ENCODE measurements at regions not wholly inside any gene's neighbourhood (a gene's known extent, or its start where the extent isn't known, plus 50 kb on each side); places are given as distances from the start of the nearest gene placed in this dataset.
"Not testable (repeated sequence)": the region's sequence is repeated elsewhere in the genome, so short reads cannot be mapped to it uniquely, and the experiment has no call there.

DNA sequence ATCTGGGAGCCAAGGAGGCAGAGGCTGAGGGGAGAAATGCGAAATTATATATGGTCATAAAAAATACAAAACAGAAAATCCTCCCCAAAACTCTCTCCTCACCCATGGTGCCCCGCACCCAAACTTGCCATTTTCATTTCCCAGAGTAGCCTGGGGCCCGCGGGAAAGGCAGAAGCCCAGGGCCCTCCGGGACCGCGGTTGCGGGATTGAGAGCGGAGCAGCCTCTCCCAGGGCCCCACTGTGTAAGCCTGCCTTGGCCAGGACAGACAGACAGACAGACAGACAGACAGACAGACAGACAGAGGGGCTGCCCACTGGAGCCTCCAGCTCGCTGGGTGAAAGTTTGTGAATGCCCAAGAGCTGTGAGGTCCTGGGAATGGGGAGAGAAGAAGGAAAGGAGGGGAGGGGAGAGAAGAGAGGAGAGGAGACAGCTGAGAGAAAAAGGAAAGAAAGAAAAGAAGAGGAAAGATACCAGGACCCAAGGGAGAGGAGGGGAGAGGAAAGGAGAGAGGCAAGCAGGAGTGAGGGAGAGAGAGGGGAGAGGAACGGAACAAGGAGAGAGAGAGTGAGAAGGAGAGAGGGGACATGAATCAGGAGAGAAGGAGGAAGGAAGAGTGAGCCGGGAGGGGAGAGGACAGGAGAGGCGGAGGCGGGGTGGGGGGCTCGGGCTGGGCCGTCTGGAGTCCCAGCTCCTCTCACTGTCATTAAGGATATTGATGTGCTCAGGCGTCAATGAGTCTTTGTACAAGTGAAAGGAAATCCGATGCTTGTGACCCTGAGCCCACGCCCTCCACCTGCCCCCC is 69.3 kb upstream of the CASZ1 start:
- DNase-seq: no peak
- intact Hi-C loops (cut with micrococcal nuclease): loop anchor here (10.0 kb wide), 1 partner anchor 351 kb away; no protein-coding TSS in a partner anchor
- ATAC-seq: no peak

DNA sequence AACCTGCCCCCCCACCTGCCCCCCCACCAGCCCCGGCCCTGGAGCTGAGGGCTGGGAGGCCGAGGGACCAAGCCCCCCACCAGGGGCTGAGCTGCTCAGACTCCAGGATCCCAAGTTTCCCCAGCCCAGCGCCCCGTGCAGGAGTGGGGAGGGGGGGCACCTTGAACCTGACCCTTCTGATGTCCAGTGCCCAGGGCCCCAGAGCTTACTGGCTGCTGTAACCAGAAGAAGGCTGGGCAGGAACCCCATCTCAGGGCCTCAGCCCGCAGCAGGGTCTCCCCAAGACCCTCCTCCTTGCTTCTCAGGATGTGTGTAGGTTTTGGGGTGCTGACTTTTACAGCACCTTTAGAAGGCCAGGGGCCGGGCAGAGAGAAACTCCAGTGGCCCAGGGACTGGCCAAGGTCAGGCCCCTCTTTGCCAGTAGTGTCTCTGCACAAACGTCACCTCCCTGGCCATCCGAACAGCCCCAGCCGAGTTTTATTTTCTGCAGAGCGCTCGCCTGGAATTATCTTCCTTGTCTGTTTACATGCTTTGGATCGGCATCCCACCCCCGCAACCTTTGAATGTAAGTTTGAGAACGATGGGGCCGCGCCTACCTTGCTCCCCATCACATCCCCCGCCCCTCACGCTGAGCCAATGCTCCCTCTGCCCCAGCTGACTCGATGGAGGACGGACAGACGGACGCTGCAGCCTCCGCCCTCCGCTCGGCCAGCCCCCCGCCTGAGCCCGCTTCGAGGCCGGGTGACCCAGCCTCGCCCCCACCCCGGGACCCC is 70.1 kb upstream of the CASZ1 start:
- peak; percentile 33 for ATAC-seq
- intact Hi-C loops (cut with micrococcal nuclease): loop anchor here (10.0 kb wide), 1 partner anchor 352 kb away; no protein-coding TSS in a partner anchor
- peak; percentile 38 for DNase-seq

DNA sequence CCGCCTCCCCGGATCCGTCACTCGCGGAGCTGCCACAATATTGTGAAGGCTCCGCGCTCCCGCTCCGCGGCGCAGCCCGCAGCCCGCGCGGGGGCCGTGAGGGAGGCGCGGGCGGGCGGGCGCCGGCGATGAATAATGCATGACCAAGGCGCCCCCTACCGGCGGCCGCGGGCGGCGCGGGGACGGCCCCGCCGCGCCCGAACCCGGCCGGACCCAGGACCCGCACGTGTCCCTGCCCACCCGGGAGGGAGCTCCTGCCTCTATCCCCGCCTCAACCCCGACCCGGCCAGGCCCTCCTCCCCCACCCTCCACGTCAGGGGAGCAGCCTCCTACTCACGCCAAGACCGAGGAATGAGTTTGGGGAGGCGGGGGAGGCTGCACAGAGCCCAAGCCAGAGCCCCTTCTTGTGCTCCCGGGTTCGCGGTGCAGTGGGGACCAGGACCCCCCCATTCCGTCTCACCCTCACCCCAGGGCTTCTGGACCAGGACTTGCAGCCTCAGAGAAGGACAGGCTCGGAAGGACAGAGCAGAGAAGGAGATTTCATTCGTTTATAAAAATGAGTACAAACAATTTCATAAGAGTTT is 70.8 kb upstream of the CASZ1 start:
- intact Hi-C loops (cut with micrococcal nuclease): loop anchor here (10.0 kb wide), 1 partner anchor 352 kb away; no protein-coding TSS in a partner anchor
- ATAC-seq (peak; percentile 80), DNase-seq (peak; percentile 85)

DNA sequence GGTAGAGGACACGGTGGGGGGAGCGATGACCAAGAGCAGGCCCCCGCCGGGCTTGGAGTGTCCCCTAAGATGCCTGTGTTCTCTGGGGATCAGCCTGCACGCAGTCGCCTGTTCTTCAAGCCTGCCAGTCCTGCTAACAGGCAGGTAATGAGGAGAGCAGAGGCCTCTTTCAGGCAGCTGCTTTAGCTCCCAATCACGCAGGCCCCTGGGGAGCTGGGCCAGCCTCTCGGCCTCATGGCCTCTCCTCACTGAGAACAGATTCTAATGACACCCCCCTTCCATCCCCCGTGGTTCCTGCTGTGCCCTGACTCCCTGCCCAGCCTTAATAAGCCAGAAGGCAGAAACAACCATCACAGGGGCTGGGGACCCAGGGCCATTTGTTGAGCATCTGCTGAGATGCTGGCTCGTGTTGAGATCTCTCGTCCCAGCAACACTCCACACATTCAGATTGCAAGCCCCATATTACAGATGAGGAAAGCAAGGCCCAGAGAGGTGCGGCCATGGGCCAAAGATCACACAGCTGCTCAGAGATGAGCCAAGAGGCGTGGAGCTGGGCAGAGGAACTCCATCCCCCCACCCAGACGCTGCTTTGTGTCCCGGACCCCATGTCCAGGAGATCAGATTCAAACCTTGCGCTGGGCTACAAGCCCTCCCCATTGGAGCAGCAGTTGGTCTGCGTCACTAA is 71.6 kb upstream of the CASZ1 start:
- intact Hi-C loops (cut with micrococcal nuclease): loop anchor here (10.0 kb wide), 1 partner anchor 353 kb away; no protein-coding TSS in a partner anchor
- ATAC-seq (no peak), DNase-seq (no peak)

DNA sequence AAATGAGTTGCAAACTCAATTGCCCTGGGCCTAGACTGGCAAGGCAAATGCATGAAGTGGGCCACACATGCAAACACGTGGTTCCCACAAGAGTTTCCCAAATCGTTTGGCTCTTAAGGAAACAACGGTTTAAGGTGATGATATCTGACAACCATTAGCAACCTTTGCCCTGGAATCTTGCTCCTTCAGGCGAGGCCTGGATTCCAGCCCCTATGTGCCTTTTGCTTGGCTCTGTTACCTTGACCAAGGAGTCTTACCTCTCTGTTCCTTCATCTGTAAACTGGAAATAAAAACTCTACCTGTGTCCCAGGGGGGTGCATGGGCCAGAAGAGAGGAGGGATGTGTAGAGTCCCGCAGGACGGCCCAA is 72.1 kb upstream of the CASZ1 start:
- DNase-seq (no peak), ATAC-seq (no peak)
- intact Hi-C loops (cut with micrococcal nuclease): loop anchor here (10.0 kb wide), 1 partner anchor 354 kb away; no protein-coding TSS in a partner anchor

DNA sequence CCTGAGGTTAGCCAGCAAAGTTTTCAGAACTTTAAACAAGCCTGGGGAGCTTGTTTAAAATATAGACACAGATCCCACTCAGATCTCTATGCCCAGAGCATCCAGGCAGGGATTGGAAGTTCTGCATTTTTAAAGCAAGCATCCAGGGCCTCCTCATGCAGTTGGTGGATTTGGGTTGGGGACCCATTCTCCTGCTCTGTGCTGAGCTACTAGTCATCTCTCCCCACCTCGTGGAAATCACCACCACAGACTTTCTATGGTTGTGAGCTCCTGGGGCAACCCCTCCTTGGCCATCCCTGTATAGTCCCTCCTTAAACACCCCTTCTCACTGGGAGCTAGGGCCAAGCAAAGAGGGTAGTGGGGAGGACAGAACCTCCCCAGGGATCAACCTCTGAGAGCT is 73.5 kb upstream of the CASZ1 start:
- ATAC-seq (no peak), DNase-seq (no peak)
- intact Hi-C loops (cut with micrococcal nuclease): loop anchor here (10.0 kb wide), 1 partner anchor 355 kb away; no protein-coding TSS in a partner anchor

DNA sequence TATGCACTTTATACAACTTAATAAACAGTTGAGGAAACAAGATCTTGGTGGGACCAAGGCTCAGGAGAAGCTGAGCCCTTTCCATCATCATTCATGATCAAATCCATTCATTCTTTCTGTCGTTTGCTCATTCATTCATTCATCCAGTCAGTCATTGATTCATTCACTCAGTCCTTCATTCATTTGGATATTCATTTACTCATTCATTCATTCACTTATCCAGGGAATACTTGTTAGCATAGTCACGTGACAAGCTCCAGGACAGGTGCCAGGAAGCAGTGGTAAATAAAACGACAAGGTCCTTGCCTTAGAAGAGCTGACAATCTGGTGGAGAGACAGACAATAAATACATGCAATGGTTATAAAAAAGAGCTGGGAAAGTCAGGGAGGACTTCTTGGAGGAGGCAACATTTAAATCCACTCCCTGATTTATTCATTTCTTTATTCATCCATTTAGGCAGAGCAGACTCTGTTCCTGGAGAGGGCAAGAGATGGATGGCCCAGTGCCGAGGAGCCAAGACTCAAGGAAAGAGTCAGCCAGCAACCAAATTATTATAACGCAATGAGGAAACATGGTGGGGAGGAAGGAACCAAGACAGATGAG is 74.1 kb upstream of the CASZ1 start:
- DNase-seq (no peak), ATAC-seq (no peak)
- intact Hi-C loops (cut with micrococcal nuclease): no loop called here

DNA sequence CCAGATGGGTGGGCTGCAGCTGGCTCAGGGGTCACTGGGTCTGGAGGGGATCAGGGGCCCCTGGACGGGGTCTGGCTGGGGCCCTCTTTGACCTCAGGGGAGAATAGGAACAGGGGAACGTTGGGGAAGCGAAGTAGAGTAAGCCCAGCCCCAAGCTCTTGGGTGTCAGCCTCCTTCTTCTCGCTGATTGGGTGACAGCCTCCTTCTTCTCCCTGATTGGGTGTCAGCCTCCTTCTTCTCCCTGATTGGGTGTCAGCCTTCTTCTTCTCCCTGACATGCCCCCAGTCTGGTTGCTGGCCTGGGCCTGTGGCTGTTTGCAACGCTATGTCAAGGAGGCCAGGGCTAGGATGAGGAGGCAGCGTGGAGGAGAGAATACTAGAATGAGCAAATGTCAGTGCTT is 76.7 kb upstream of the CASZ1 start:
- DNase-seq: no peak
- no peak for ATAC-seq
- intact Hi-C loops (cut with micrococcal nuclease): no loop called here

DNA sequence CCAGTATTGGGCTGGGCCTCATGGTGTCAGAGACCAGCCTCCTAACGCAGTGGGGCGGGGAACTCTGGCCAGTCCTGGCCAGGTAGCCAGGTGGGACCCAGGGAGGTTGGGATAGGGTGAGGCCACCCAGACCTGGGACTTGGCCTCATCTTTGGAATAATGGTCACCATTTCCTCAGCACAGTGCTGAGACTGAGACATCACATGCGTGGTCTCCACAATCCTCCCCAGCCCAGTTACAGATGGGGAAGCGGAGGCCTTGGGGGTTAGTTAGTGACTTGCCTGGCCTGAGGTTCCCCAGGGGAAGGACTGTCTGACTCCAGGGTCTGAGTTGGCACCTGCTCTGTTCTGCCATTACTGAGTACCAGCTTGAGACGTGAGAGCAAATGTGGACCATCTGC is 77.9 kb upstream of the CASZ1 start:
- ATAC-seq: no peak
- no peak for DNase-seq
- intact Hi-C loops (cut with micrococcal nuclease): no loop called here

DNA sequence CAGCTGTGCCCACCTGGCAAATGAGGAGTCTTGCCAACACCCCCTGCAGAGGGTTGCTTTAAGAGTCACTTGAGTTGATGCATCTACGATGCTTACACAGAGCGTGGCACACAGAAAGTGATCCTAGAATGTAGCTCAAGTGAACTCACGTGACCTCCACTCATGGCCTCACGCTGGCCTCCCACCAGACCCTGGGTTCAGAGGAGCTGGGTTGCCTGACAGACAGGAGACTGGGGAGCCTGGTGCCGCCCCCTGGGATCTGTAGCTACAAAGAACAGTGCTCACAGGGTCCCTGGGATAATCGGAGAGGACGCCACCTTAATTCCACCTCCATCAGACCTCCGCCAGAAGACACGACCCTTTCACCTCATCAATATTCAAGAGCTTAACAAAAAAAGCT is 81.4 kb upstream of the CASZ1 start:
- DNase-seq: no peak
- ATAC-seq: no peak
- intact Hi-C loops (cut with micrococcal nuclease): no loop called here

DNA sequence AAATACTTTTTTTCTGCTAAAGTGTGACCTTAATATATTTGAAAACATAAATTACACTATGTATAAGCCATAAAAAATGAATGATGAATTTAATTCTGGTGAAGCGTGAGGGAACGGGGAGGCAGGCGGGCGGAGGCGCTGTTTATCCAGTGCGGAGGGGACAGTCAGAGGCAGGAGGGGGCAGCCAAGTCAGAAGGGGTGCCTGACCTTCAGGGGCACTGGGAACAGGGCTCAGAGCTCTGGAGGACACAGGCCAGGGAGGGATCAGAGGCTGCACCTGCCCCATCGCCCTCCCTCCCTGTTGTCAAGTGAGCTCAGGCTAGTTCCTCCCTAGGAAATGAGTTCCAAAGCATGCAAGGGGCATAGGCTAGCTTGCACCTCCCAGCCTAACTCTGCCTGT is 82.0 kb upstream of the CASZ1 start:
- intact Hi-C loops (cut with micrococcal nuclease): no loop called here
- no peak for ATAC-seq
- DNase-seq: no peak

DNA sequence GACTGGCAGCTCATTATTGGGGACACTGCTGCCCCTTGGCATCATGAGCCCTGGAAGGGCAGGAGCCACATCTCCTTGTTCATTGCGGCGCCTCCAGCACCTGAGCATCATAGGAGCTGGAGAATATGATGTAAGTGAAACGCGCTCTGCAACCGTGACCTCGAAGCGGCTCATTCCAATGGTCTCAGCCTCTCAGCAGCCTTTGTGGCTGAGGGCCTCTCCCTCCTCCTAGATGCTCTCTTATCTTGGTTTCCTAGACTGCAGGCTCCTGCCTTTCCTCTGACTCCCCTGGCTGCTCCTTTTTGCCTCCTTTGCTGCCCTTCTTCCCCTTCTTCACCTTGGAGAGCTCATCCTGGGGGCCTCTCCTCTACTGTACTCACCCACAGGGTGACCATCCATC is 83.6 kb upstream of the CASZ1 start:
- DNase-seq: no peak
- no peak for ATAC-seq

DNA sequence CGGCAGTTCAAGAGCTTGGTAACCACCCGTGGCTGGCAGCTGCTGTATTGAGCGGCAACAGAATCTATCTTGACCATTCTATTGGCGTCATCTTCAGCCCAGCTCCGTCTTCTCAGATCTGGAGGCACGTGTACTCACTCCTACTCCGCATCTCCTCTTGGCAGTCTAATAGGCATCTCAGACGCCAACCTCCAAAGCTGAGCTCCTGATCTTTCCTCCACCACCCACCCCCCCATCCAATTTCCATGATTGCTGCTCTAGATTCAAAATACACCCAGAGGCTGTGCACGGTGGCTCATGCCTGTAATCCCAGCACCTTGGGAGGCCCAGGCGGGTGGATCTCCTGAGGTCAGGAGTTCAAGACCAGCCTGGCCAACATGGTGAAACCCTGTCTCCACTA is 84.6 kb upstream of the CASZ1 start:
- ATAC-seq (no peak), DNase-seq (no peak)
- intact Hi-C loops (cut with micrococcal nuclease): no loop called here

More for the DNA sequence above, 83.6 kb upstream of the CASZ1 start:
- intact Hi-C loops (cut with micrococcal nuclease): no loop called here

DNA sequence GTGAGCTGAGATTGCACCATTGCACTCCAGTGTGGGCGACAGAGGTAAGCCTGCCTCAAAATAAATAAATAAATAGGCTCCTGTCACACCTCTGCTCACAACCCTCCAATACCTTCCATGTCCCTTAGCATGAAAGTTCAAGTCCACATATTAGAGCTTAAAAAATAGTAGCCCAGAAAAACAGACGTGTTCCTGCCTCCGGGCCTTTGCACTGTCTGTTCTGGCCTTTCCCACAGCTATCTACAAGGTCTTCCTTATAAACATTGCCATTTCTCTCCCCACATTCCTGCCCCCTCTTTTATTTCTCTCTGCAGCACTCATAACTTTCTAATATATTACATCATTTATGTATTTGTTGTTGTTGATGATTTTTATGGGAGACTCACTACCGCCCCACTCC is 85.6 kb upstream of the CASZ1 start:
- intact Hi-C loops (cut with micrococcal nuclease): no loop called here
- ATAC-seq (no peak), DNase-seq (no peak)

DNA sequence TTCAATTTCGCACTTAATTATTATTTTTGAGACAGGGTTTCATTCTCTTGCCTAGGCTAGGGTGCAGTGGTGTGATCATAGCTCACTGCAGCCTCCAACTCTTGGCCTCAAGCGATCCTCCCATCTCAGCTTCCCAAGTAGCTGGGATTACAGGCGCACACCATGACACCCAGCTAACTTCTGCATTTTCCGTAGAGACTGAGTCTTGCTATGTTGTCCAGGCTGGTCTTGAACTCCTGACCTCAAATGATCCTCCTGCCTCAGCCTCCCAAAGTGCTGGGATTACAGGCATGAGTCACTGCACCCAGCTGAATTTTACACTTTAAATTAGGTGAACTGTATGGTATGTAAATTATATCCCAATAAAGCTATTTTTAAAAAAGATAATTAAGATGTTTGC is 90.6 kb upstream of the CASZ1 start:
- DNase-seq: not testable (repeated sequence)

DNA sequence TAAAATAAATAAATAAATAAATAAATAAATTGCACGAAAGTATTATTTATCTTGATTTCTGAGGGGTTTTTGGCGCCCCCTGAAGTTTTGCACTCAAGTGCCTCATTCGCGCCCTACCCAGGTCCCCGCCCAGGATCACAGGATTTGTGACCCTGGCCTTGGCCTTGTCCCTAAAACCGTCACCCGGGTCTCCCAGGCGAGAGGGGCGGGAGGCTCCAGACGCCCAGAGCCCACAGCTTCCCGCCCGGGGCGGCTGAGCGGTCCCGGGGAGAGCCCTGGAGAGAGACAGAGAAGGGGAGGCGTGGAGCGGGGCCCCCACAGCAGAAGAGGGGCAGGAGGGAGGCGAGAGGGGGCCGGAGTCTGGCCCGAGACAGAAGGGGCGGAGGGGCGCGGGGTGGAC is 91.8 kb upstream of the CASZ1 start:
- intact Hi-C loops (cut with micrococcal nuclease): no loop called here
- ATAC-seq (no peak), DNase-seq (no peak)

More for the DNA sequence above, 90.6 kb upstream of the CASZ1 start:
- ATAC-seq; intact Hi-C loops (cut with micrococcal nuclease): not testable (repeated sequence)

DNA sequence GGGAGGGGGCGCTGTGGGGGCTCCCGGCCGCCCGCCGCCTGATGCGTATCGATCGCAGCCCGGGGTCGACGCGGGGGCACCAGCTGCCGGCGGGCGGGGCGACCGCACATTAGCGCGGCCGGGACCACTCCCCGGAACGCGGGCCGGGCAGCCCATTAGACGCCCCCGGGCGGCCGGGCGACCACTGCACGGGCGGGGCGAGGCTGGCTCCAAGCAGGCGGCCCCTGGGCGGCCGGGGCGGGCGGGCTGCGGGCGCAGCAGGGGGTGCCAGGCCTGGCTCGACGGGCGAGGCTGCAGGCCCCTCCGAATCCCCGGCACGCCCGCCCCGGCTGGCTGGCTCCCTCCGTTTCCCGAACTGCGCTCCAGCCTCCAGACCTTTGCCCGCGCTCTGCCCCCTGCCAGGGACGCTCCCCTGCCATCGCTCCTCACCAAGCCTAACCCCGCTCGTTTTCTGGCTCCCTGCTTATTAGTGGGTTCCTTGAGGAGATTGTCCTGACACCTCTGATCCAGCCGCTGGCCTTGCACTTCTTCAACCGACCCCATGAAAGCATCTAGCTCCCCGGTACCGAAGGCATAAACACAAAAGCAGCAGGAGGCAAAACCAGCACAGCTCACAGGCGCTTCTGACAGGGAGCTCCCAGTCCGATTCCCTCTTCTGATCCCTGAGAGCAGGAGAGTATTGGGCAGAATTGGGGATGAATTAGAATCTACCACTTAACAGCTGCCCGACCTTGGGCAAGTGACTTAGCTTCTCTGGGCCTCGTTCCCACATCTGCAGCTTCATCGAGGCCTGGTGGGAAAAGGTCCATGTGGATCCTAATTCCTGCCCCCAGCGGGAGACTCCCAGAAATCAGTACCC is 92.6 kb upstream of the CASZ1 start:
- ATAC-seq (no peak), DNase-seq (no peak)
- intact Hi-C loops (cut with micrococcal nuclease): no loop called here

DNA sequence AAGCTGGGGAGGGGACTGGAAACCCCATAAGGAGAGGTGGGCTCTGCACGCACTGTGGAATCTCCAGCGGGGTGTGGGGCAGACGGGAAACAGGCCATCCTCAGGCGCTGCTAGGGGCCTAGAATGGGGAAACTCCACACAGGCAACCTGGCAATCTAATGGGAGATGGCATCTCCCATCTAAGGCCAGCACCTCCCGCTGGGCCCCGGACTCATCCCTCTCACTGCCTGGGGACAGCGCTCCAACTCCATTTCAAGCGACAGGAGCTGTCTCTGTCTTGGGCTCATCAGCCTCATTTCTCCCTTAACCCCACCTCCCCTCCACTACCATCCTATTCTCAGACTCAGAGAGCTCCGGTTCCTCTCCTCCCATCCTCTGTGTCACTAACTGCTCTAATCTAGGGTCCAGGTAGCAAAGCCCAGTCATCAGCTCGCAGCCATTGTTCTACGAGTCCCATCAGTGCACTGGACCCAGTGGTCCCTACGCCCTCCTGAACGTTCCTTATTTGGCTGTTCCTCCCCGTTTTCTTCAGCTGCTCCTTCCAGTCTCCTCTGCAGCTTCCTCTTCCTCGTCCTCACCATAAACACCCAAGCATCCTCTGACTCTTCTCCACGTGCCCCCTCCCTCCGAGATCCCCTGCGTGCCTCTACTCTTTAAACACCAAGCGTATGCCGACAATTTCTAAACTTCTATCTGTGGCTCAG is 93.4 kb upstream of the CASZ1 start:
- DNase-seq (no peak), ATAC-seq (no peak)
- intact Hi-C loops (cut with micrococcal nuclease): no loop called here
